ENCODE measurements at regions not wholly inside any gene's neighbourhood (a gene's known extent, or its start where the extent isn't known, plus 50 kb on each side); places are given as distances from the start of the nearest gene placed in this dataset.

GRCh38 chr15:96414875-96415274 lies 84.4 kb downstream of the NR2F2 start:
- no peak overlapping the region for H2AFZ ChIP-seq (ENCODE audit: low read length)
- H3K36me3 ChIP-seq (ENCODE audit: insufficient read depth, low read length) = no peaks in the 10 kb centered on the region
- H3K79me2 ChIP-seq (ENCODE audit: insufficient read depth, low read depth, low read length) = no peaks in the 10 kb centered on the region
- intact Hi-C loops (cut with micrococcal nuclease; ENCODE audit: unreplicated experiment) = no loop called here
- ChIA-PET CTCF (ENCODE audit: unreplicated experiment) (no interaction called here), POLR2A (no interaction called here)
- no peak for TF ChIP-seq CTCF (conservative IDR thresholded peaks at IDR 0.05; ENCODE audit: low read length)
- TF ChIP-seq EZH2phosphoT487 (IDR thresholded peaks at IDR 0.05; ENCODE audit: borderline replicate concordance, low read depth, low read length) = no peak
- H3K4me2 ChIP-seq (ENCODE audit: low read length) = no peak overlapping the region
- no peak for DNase-seq (ENCODE audit: low spot score)
- H3K9me3 ChIP-seq (ENCODE audit: low read length) = no peaks in the 10 kb centered on the region
- no peak overlapping the region for H3K27ac ChIP-seq (ENCODE audit: low read depth, low read length, poor library complexity, severe bottlenecking)
- H3K9me2 ChIP-seq (ENCODE audit: insufficient read depth, low read length) = no peaks in the 10 kb centered on the region
- H4K20me1 ChIP-seq (ENCODE audit: insufficient read depth, low read length) = no peaks in the 10 kb centered on the region
- no peaks in the 10 kb centered on the region for H3K4me1 ChIP-seq (ENCODE audit: insufficient read depth, low read length, poor library complexity, severe bottlenecking)
- H3K4me3 ChIP-seq (ENCODE audit: low read depth, low read length, poor library complexity, severe bottlenecking) = no peak overlapping the region
- BruUV-seq (replicated peaks) = no TSS peak

GRCh38 chr15:96415513-96416217 lies 85.2 kb downstream of the NR2F2 start:
- H3K36me3 ChIP-seq (ENCODE audit: insufficient read depth, low read length) = no peaks in the 10 kb centered on the region
- no peak overlapping the region for H3K4me3 ChIP-seq (ENCODE audit: low read depth, low read length, poor library complexity, severe bottlenecking)
- no peak overlapping the region for H2AFZ ChIP-seq (ENCODE audit: low read length)
- no peaks in the 10 kb centered on the region for H3K9me3 ChIP-seq (ENCODE audit: low read length)
- no peak for TF ChIP-seq EZH2phosphoT487 (IDR thresholded peaks at IDR 0.05; ENCODE audit: borderline replicate concordance, low read depth, low read length)
- TF ChIP-seq CTCF (conservative IDR thresholded peaks at IDR 0.05; ENCODE audit: low read length) = no peak
- no peaks in the 10 kb centered on the region for H3K79me2 ChIP-seq (ENCODE audit: insufficient read depth, low read depth, low read length)
- H4K20me1 ChIP-seq (ENCODE audit: insufficient read depth, low read length) = no peaks in the 10 kb centered on the region
- BruUV-seq (replicated peaks) = no TSS peak
- no peak overlapping the region for H3K27ac ChIP-seq (ENCODE audit: low read depth, low read length, poor library complexity, severe bottlenecking)
- intact Hi-C loops (cut with micrococcal nuclease; ENCODE audit: unreplicated experiment) = no loop called here
- no peak for DNase-seq (ENCODE audit: low spot score)
- POLR2A ChIA-PET = no interaction called here
- no peaks in the 10 kb centered on the region for H3K9me2 ChIP-seq (ENCODE audit: insufficient read depth, low read length)
- no peak overlapping the region for H3K4me2 ChIP-seq (ENCODE audit: low read length)
- H3K4me1 ChIP-seq (ENCODE audit: insufficient read depth, low read length, poor library complexity, severe bottlenecking) = no peaks in the 10 kb centered on the region
- CTCF ChIA-PET (ENCODE audit: unreplicated experiment) = no interaction called here

GRCh38 chr15:96416218-96416933 lies 85.9 kb downstream of the NR2F2 start:
- Histone ChIP-seq H3K79me2 (ENCODE audit: insufficient read depth, low read depth, low read length) (no peaks in the 10 kb centered on the region), H3K4me2 (ENCODE audit: low read length) (no peak overlapping the region), H3K9me3 (ENCODE audit: low read length) (no peaks in the 10 kb centered on the region), H3K4me1 (ENCODE audit: insufficient read depth, low read length, poor library complexity, severe bottlenecking) (no peaks in the 10 kb centered on the region), H3K9me2 (ENCODE audit: insufficient read depth, low read length) (no peaks in the 10 kb centered on the region), H4K20me1 (ENCODE audit: insufficient read depth, low read length) (no peaks in the 10 kb centered on the region), H3K36me3 (ENCODE audit: insufficient read depth, low read length) (no peaks in the 10 kb centered on the region), H3K27ac (ENCODE audit: low read depth, low read length, poor library complexity, severe bottlenecking) (no peak overlapping the region), H2AFZ (ENCODE audit: low read length) (no peak overlapping the region), H3K4me3 (ENCODE audit: low read depth, low read length, poor library complexity, severe bottlenecking) (no peak overlapping the region)
- TF ChIP-seq CTCF (conservative IDR thresholded peaks at IDR 0.05; ENCODE audit: low read length) (no peak), EZH2phosphoT487 (IDR thresholded peaks at IDR 0.05; ENCODE audit: borderline replicate concordance, low read depth, low read length) (no peak)
- ChIA-PET POLR2A (no interaction called here), CTCF (ENCODE audit: unreplicated experiment) (no interaction called here)
- intact Hi-C loops (cut with micrococcal nuclease; ENCODE audit: unreplicated experiment) = no loop called here
- no peak for DNase-seq (ENCODE audit: low spot score)
- BruUV-seq (replicated peaks) = no TSS peak
